ENCODE measurements at regions not wholly inside any gene's neighbourhood (a gene's known extent, or its start where the extent isn't known, plus 50 kb on each side); places are given as distances from the start of the nearest gene placed in this dataset.

GRCh38 chr4:108555701-108556100, 64.7 kb upstream of the RPL34 start:
- no peak for TF ChIP-seq CTCF (conservative IDR thresholded peaks at IDR 0.05)
- no peak overlapping the region for H3K27ac ChIP-seq

GRCh38 chr4:108547682-108548081, 72.7 kb upstream of the RPL34 start:
- no peak overlapping the region for H3K27ac ChIP-seq
- no peak for TF ChIP-seq CTCF (conservative IDR thresholded peaks at IDR 0.05)

GRCh38 chr4:108546728-108547127, 73.6 kb upstream of the RPL34 start:
- H3K27ac ChIP-seq: no peak overlapping the region
- TF ChIP-seq CTCF (conservative IDR thresholded peaks at IDR 0.05): no peak

- no peak overlapping the region for H3K27ac ChIP-seq
- TF ChIP-seq CTCF (conservative IDR thresholded peaks at IDR 0.05): no peak
These were observed 75.9 kb upstream of the RPL34 start for GRCh38 chr4:108544481-108544880.

GRCh38 chr4:108543359-108543968, 76.9 kb upstream of the RPL34 start:
- no peak for TF ChIP-seq CTCF (conservative IDR thresholded peaks at IDR 0.05)
- no peak overlapping the region for H3K27ac ChIP-seq

- no peak overlapping the region for H3K27ac ChIP-seq
- TF ChIP-seq CTCF (conservative IDR thresholded peaks at IDR 0.05): no peak
These were observed 79.8 kb upstream of the RPL34 start for GRCh38 chr4:108540536-108540935.

- H3K27ac ChIP-seq: peak overlapping the region; percentile 50; the same call in 1 of the 2 replicates
- TF ChIP-seq CTCF (conservative IDR thresholded peaks at IDR 0.05): no peak
These were observed 83.8 kb upstream of the RPL34 start for GRCh38 chr4:108536577-108536976.
